Epithelial cell of esophagus (primary cell): ENCODE measurements at regions not wholly inside any gene's neighbourhood (a gene's known extent, or its start where the extent isn't known, plus 50 kb on each side); places are given as distances from the start of the nearest gene placed in this dataset.

Experiments used
- DNase-seq: peaks from one replicate; pipeline ENCODE4 v3.0.0; 2010; ENCODE audit warnings: low read depth
- H3K4me3 ChIP-seq: 2 replicates; pipeline ENCODE4 v1.5.1; 2011; ENCODE audit warnings: mild to moderate bottlenecking, low read length, control low read depth
- CTCF ChIP-seq: IDR thresholded peaks from 2 replicates; pipeline ENCODE4 v1.5.1; 2011; ENCODE audit warnings: low read depth, mild to moderate bottlenecking, low read length, control low read depth, inconsistent platforms; ENCODE audit not compliant: insufficient read depth; ENCODE audit errors: missing control alignments

GRCh38 chr18:73913505-73913904 lies 234.1 kb downstream of the FBXO15 start:
- DNase-seq: no peak
- H3K4me3 ChIP-seq: no peak overlapping the region
- TF ChIP-seq CTCF: no peak

- no peak overlapping the region for H3K4me3 ChIP-seq
- DNase-seq: peak; percentile 63
- no peak for TF ChIP-seq CTCF
These were observed 239.3 kb downstream of the FBXO15 start for GRCh38 chr18:73908323-73908722.

GRCh38 chr18:73901566-73901965 lies 246.1 kb downstream of the FBXO15 start:
- no peak overlapping the region for H3K4me3 ChIP-seq
- no peak for TF ChIP-seq CTCF
- no peak for DNase-seq

- no peak for TF ChIP-seq CTCF
- DNase-seq: no peak
- H3K4me3 ChIP-seq: no peak overlapping the region
These were observed 246.5 kb downstream of the FBXO15 start for GRCh38 chr18:73901151-73901550.

GRCh38 chr18:73900106-73900835 lies 247.4 kb downstream of the FBXO15 start:
- no peak for DNase-seq
- no peak overlapping the region for H3K4me3 ChIP-seq
- TF ChIP-seq CTCF: no peak

- no peak overlapping the region for H3K4me3 ChIP-seq
- no peak for TF ChIP-seq CTCF
- DNase-seq: no peak
These were observed 250.1 kb downstream of the FBXO15 start for GRCh38 chr18:73897517-73897916.

GRCh38 chr18:73896685-73897084 lies 250.9 kb downstream of the FBXO15 start:
- TF ChIP-seq CTCF: no peak
- DNase-seq: no peak
- H3K4me3 ChIP-seq: no peak overlapping the region
